ENCODE measurements at regions not wholly inside any gene's neighbourhood (a gene's known extent, or its start where the extent isn't known, plus 50 kb on each side); places are given as distances from the start of the nearest gene placed in this dataset.
"Not testable (repeated sequence)": the region's sequence is repeated elsewhere in the genome, so short reads cannot be mapped to it uniquely, and the experiment has no call there.

GRCh38 chr2:160820691-160821090 is 327.1 kb upstream of the RBMS1 start:
- no peak for DNase-seq

- DNase-seq: no peak
Measured at GRCh38 chr2:160822006-160822405, 328.4 kb upstream of the RBMS1 start.

GRCh38 chr2:160825433-160825832 is 331.8 kb upstream of the RBMS1 start:
- no peak for DNase-seq

- DNase-seq: no peak
Measured at GRCh38 chr2:160826496-160826895, 332.9 kb upstream of the RBMS1 start.

GRCh38 chr2:160828076-160828475 is 332.2 kb upstream of the TANK start:
- DNase-seq: no peak

GRCh38 chr2:160832381-160832780 is 327.8 kb upstream of the TANK start:
- not testable (repeated sequence) for DNase-seq

- no peak for DNase-seq
Measured at GRCh38 chr2:160835166-160835565, 325.1 kb upstream of the TANK start.

- no peak for DNase-seq
Measured at GRCh38 chr2:160836755-160837154, 323.5 kb upstream of the TANK start.

- no peak for DNase-seq
Measured at GRCh38 chr2:160837416-160837815, 322.8 kb upstream of the TANK start.

GRCh38 chr2:160838147-160838546 is 322.1 kb upstream of the TANK start:
- DNase-seq: no peak

- DNase-seq: no peak
Measured at GRCh38 chr2:160838691-160839090, 321.5 kb upstream of the TANK start.

- DNase-seq: no peak
Measured at GRCh38 chr2:160842286-160842685, 317.9 kb upstream of the TANK start.

- no peak for DNase-seq
Measured at GRCh38 chr2:160859096-160859495, 301.1 kb upstream of the TANK start.

GRCh38 chr2:160862226-160862625 is 298.0 kb upstream of the TANK start:
- no peak for DNase-seq

GRCh38 chr2:160868891-160869290 is 291.3 kb upstream of the TANK start:
- no peak for DNase-seq

- no peak for DNase-seq
Measured at GRCh38 chr2:160869411-160869810, 290.8 kb upstream of the TANK start.

- no peak for DNase-seq
Measured at GRCh38 chr2:160870729-160871465, 289.3 kb upstream of the TANK start.

GRCh38 chr2:160871953-160872352 is 288.3 kb upstream of the TANK start:
- no peak for DNase-seq

- no peak for DNase-seq
Measured at GRCh38 chr2:160876029-160876428, 284.2 kb upstream of the TANK start.

- no peak for DNase-seq
Measured at GRCh38 chr2:160876765-160877164, 283.5 kb upstream of the TANK start.

GRCh38 chr2:160878618-160879017 is 281.6 kb upstream of the TANK start:
- no peak for DNase-seq

GRCh38 chr2:160882906-160883305 is 277.3 kb upstream of the TANK start:
- no peak for DNase-seq

- DNase-seq: no peak
Measured at GRCh38 chr2:160884056-160884455, 276.2 kb upstream of the TANK start.

- no peak for DNase-seq
Measured at GRCh38 chr2:160889439-160890170, 270.6 kb upstream of the TANK start.

All from SHP77 treated with DMSO at 0.1 percent for 48 hours (cell line).